ENCODE measurements at regions not wholly inside any gene's neighbourhood (a gene's known extent, or its start where the extent isn't known, plus 50 kb on each side); places are given as distances from the start of the nearest gene placed in this dataset.

DNA sequence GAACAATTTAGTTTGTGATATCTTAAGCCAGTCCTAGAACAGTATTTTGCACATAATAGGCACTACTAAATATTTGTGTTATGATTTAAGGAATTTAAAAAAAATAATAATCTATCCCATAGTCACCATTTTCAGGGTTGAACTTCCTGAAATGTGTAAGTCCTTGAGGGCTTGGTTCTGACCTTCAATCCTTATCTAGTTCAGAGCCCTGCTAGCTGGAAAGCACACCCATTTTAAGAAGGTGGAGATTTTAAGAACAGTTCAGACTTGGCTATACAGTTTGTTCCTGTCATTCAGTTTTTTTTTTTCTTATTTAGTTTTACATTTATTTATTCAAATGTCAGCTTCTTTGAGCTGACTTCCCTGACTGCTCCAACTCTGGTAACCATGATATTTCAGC is 183.4 kb upstream of the MAGI2 start:
- TF ChIP-seq, protein P1, sequence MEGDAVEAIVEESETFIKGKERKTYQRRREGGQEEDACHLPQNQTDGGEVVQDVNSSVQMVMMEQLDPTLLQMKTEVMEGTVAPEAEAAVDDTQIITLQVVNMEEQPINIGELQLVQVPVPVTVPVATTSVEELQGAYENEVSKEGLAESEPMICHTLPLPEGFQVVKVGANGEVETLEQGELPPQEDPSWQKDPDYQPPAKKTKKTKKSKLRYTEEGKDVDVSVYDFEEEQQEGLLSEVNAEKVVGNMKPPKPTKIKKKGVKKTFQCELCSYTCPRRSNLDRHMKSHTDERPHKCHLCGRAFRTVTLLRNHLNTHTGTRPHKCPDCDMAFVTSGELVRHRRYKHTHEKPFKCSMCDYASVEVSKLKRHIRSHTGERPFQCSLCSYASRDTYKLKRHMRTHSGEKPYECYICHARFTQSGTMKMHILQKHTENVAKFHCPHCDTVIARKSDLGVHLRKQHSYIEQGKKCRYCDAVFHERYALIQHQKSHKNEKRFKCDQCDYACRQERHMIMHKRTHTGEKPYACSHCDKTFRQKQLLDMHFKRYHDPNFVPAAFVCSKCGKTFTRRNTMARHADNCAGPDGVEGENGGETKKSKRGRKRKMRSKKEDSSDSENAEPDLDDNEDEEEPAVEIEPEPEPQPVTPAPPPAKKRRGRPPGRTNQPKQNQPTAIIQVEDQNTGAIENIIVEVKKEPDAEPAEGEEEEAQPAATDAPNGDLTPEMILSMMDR (conservative IDR thresholded peaks at IDR 0.05; ENCODE audit: low read length) = no peak
- TF ChIP-seq EZH2phosphoT487 (IDR thresholded peaks at IDR 0.05; ENCODE audit: borderline replicate concordance) = no peak
